ENCODE measurements at regions not wholly inside any gene's neighbourhood (a gene's known extent, or its start where the extent isn't known, plus 50 kb on each side); places are given as distances from the start of the nearest gene placed in this dataset.

GRCh38 chr1:56153276-56153675, 426.1 kb downstream of the PLPP3 start:
- TF ChIP-seq CTCF (IDR thresholded peaks at IDR 0.05) (no peak), EZH2phosphoT487 (IDR thresholded peaks at IDR 0.05) (no peak), EZH2 (IDR thresholded peaks at IDR 0.05) (no peak)

Data from neural progenitor cell (in vitro differentiated cells).